ENCODE measurements at regions not wholly inside any gene's neighbourhood (a gene's known extent, or its start where the extent isn't known, plus 50 kb on each side); places are given as distances from the start of the nearest gene placed in this dataset.

DNA sequence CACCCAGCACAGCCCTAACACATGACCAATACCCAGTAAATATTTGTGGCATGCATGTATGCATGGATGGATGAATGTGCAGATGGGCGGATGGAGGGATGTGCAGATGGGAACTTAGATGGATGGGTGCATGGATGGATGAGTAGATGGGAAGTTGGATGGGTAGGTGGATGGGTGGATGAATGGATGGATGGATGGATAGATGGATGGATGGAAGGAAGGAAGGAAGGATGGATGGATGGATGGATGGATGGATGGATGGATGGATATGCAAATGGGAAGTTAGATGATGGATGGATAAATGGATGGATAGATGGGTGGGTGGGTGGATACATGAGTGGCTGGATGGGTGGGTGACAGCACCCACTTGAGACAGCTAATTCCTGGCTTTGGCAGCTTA is 193.2 kb upstream of the TNRC6C start:
- no peak overlapping the region for H3K27ac ChIP-seq (ENCODE audit: low read depth in 1 of 2, low read length in 2 of 2)
- no peaks in the 10 kb centered on the region for H3K36me3 ChIP-seq (ENCODE audit: control insufficient read depth in 4 of 4, insufficient read depth in 3 of 4, low read depth in 1 of 4, low read length in 3 of 4)
- no peak overlapping the region for H3K9ac ChIP-seq (ENCODE audit: low read depth in 1 of 2, low read length in 2 of 2)
- WGBS, result 95% methylated on average over 1 of the region's 1 CpG
- H3K9me3 ChIP-seq (ENCODE audit: control insufficient read depth in 4 of 4, low read length in 3 of 4), result no peaks in the 10 kb centered on the region
- TF ChIP-seq FOXA1 (IDR thresholded peaks at IDR 0.05), result no peak
- no peak for TF ChIP-seq EGR1 (IDR thresholded peaks at IDR 0.05; ENCODE audit: low read depth in 2 of 2)
- no peak for TF ChIP-seq ZBTB33 (IDR thresholded peaks at IDR 0.05)
- TF ChIP-seq REST (IDR thresholded peaks at IDR 0.05), result no peak
- TF ChIP-seq YY1 (IDR thresholded peaks at IDR 0.05), result no peak
- TF ChIP-seq RAD21 (IDR thresholded peaks at IDR 0.05), result no peak
- TF ChIP-seq GABPA (IDR thresholded peaks at IDR 0.05 in 1 of 2, conservative IDR thresholded peaks at IDR 0.05 in 1 of 2), result no peak
- no peak for TF ChIP-seq SP1 (IDR thresholded peaks at IDR 0.05)
- no peak for TF ChIP-seq HNF4A (conservative IDR thresholded peaks at IDR 0.05)
- TF ChIP-seq TAF1 (conservative IDR thresholded peaks at IDR 0.05), result no peak
- TF ChIP-seq FOXA2 (IDR thresholded peaks at IDR 0.05), result no peak
- TF ChIP-seq ATF3 (IDR thresholded peaks at IDR 0.05), result no peak
- H3K4me1 ChIP-seq (ENCODE audit: control insufficient read depth in 4 of 4, insufficient read depth in 4 of 4, low read length in 3 of 4), result no peaks in the 10 kb centered on the region
- no peak overlapping the region for H3K4me3 ChIP-seq (ENCODE audit: low read depth in 1 of 3, low read length in 3 of 3)
- H3K27me3 ChIP-seq (ENCODE audit: control insufficient read depth in 4 of 4, insufficient read depth in 4 of 4, low read length in 3 of 4), result no peaks in the 10 kb centered on the region
- DNase-seq (ENCODE audit: low spot score), result no peak

GRCh38 chr17:77767148-77767547 is 191.4 kb upstream of the TNRC6C start:
- no peak for TF ChIP-seq REST (IDR thresholded peaks at IDR 0.05)
- no peak for TF ChIP-seq EGR1 (IDR thresholded peaks at IDR 0.05; ENCODE audit: low read depth in 2 of 2)
- no peak for TF ChIP-seq RXRA (IDR thresholded peaks at IDR 0.05)
- no peak for TF ChIP-seq MAX (IDR thresholded peaks at IDR 0.05)
- TF ChIP-seq CTCF (IDR thresholded peaks at IDR 0.05; ENCODE audit: low read depth, low read length, missing input control), result no peak
- TF ChIP-seq HNF4G (IDR thresholded peaks at IDR 0.05), result no peak
- no peak for TF ChIP-seq JUND (IDR thresholded peaks at IDR 0.05)
- TF ChIP-seq NR2F2 (IDR thresholded peaks at IDR 0.05), result no peak
- TF ChIP-seq TAF1 (conservative IDR thresholded peaks at IDR 0.05), result no peak
- TF ChIP-seq ATF3 (IDR thresholded peaks at IDR 0.05), result no peak
- TF ChIP-seq HNF4A (conservative IDR thresholded peaks at IDR 0.05), result no peak
- TF ChIP-seq GABPA (IDR thresholded peaks at IDR 0.05 in 1 of 2, conservative IDR thresholded peaks at IDR 0.05 in 1 of 2), result no peak
- no peak for TF ChIP-seq FOXA2 (IDR thresholded peaks at IDR 0.05)
- no peak for TF ChIP-seq YY1 (IDR thresholded peaks at IDR 0.05)
- Histone ChIP-seq H3K27ac (ENCODE audit: low read depth in 1 of 2, low read length in 2 of 2) (no peak overlapping the region), H3K4me3 (ENCODE audit: low read depth in 1 of 3, low read length in 3 of 3) (no peak overlapping the region), H3K9ac (ENCODE audit: low read depth in 1 of 2, low read length in 2 of 2) (no peak overlapping the region), H3K9me3 (ENCODE audit: control insufficient read depth in 4 of 4, low read length in 3 of 4) (no peaks in the 10 kb centered on the region), H3K36me3 (ENCODE audit: control insufficient read depth in 4 of 4, insufficient read depth in 3 of 4, low read depth in 1 of 4, low read length in 3 of 4) (no peaks in the 10 kb centered on the region), H3K4me1 (ENCODE audit: control insufficient read depth in 4 of 4, insufficient read depth in 4 of 4, low read length in 3 of 4) (no peaks in the 10 kb centered on the region), H3K27me3 (ENCODE audit: control insufficient read depth in 4 of 4, insufficient read depth in 4 of 4, low read length in 3 of 4) (no peaks in the 10 kb centered on the region)
- no peak for DNase-seq (ENCODE audit: low spot score)

All from liver (tissue), 8 donors.